ENCODE measurements at regions not wholly inside any gene's neighbourhood (a gene's known extent, or its start where the extent isn't known, plus 50 kb on each side); places are given as distances from the start of the nearest gene placed in this dataset.

- no peak for DNase-seq (ENCODE audit: low read depth)
- no peak for TF ChIP-seq CTCF (IDR thresholded peaks at IDR 0.05; ENCODE audit: low read length, missing control alignments)
- no peak overlapping the region for H3K4me3 ChIP-seq (replicated peaks; ENCODE audit: low read depth, low read length)
Observed at GRCh38 chr2:9779596-9780264, 63.5 kb upstream of the TAF1B start.

- DNase-seq (ENCODE audit: low read depth), result no peak
- no peak for TF ChIP-seq CTCF (IDR thresholded peaks at IDR 0.05; ENCODE audit: low read length, missing control alignments)
- H3K4me3 ChIP-seq (replicated peaks; ENCODE audit: low read depth, low read length), result no peak overlapping the region
Observed at GRCh38 chr2:9780368-9781130, 62.7 kb upstream of the TAF1B start.

GRCh38 chr2:9781252-9781651 lies 62.0 kb upstream of the TAF1B start:
- DNase-seq (ENCODE audit: low read depth), result no peak
- no peak overlapping the region for H3K4me3 ChIP-seq (replicated peaks; ENCODE audit: low read depth, low read length)
- no peak for TF ChIP-seq CTCF (IDR thresholded peaks at IDR 0.05; ENCODE audit: low read length, missing control alignments)

- H3K4me3 ChIP-seq (replicated peaks; ENCODE audit: low read depth, low read length), result no peak overlapping the region
- TF ChIP-seq CTCF (IDR thresholded peaks at IDR 0.05; ENCODE audit: low read length, missing control alignments), result no peak
- no peak for DNase-seq (ENCODE audit: low read depth)
Observed at GRCh38 chr2:9782197-9782719, 61.0 kb upstream of the TAF1B start.

- no peak for TF ChIP-seq CTCF (IDR thresholded peaks at IDR 0.05; ENCODE audit: low read length, missing control alignments)
- no peak overlapping the region for H3K4me3 ChIP-seq (replicated peaks; ENCODE audit: low read depth, low read length)
Observed at GRCh38 chr2:9789371-9789770, 53.9 kb upstream of the TAF1B start.

GRCh38 chr2:9790702-9791225 lies 52.5 kb upstream of the TAF1B start:
- no peak overlapping the region for H3K4me3 ChIP-seq (replicated peaks; ENCODE audit: low read depth, low read length)
- no peak for TF ChIP-seq CTCF (IDR thresholded peaks at IDR 0.05; ENCODE audit: low read length, missing control alignments)
- no peak for DNase-seq (ENCODE audit: low read depth)

More at GRCh38 chr2:9789371-9789770, 53.9 kb upstream of the TAF1B start:
- no peak for DNase-seq (ENCODE audit: low read depth)

Measured in fibroblast of pulmonary artery (primary cell).